Suprapubic skin (tissue), 4 donors: ENCODE measurements at regions not wholly inside any gene's neighbourhood (a gene's known extent, or its start where the extent isn't known, plus 50 kb on each side); places are given as distances from the start of the nearest gene placed in this dataset.

ENCODE experiments used
- CTCF ChIP-seq, 2 donors: fragments of 200-600 bp in 1 of 2; fragments of 450-650 bp in 1 of 2; sonication (generic) in 1 of 2; IDR thresholded peaks; one replicate each; pipeline ENCODE4 v1.5.1; 2016 to 2019; ENCODE audit warnings: antibody characterized with exemption in 2 of 2, mild to moderate bottlenecking in 1 of 2, moderate library complexity in 1 of 2
- EP300 ChIP-seq: sonication (generic); formaldehyde crosslinking; IDR thresholded peaks from one replicate; pipeline ENCODE4 v1.6.1; 2017; ENCODE audit warnings: antibody characterized with exemption
- POLR2A ChIP-seq, 2 donors: fragments of 450-650 bp; IDR thresholded peaks; one replicate each; pipeline ENCODE4 v1.6.1; 2017; ENCODE audit warnings: antibody characterized with exemption in 2 of 2, mild to moderate bottlenecking in 2 of 2, moderate library complexity in 2 of 2
- POLR2AphosphoS5 ChIP-seq, 3 donors: sonication (generic); formaldehyde crosslinking; IDR thresholded peaks; one replicate each; pipeline ENCODE4 v1.6.1; 2017; ENCODE audit warnings: antibody characterized with exemption in 3 of 3

DNA sequence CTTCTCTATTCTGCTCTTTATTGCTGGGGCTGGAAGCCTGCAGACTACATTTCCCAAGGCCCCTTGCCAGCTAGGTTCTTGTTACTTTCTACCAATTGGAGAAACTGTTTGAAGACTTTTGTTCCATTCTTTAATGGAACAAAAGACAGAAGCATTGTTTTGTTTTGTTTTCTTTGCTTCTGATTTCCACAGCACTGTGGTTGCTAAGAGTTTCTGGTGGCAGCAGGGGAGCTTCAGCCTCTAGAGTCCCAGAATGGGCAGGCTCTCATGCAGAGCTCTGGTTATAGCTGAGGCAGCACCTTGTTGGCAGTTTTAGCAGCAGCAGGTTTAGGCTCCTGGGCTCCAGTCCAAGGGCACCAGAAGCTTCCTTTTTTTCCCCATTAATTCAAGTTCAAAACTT is 234.3 kb downstream of the ETAA1 start:
- TF ChIP-seq POLR2A (IDR thresholded peaks at IDR 0.05) (no peak), POLR2AphosphoS5 (IDR thresholded peaks at IDR 0.05) (no peak), CTCF (IDR thresholded peaks at IDR 0.05) (no peak), EP300 (no peak)
